NB4 (cell line): ENCODE measurements at regions not wholly inside any gene's neighbourhood (a gene's known extent, or its start where the extent isn't known, plus 50 kb on each side); places are given as distances from the start of the nearest gene placed in this dataset.

ENCODE experiments used
- DNase-seq: peaks from one replicate; pipeline ENCODE4 v3.0.0; 2010; ENCODE audit warnings: low read depth
- H3K4me3 ChIP-seq: one replicate; pipeline ENCODE4 v1.5.1; 2011; ENCODE audit warnings: mild to moderate bottlenecking, low read depth, low read length, moderate library complexity
- CTCF ChIP-seq: IDR thresholded peaks from one replicate; pipeline ENCODE4 v1.5.1; 2012; ENCODE audit warnings: low read depth, low read length
- MAX ChIP-seq: IDR thresholded peaks from 2 replicates; pipeline ENCODE4 v1.6.1; 2011; ENCODE audit warnings: low read depth, low read length
- MYC ChIP-seq: IDR thresholded peaks from 2 replicates; pipeline ENCODE4 v1.6.1; 2011; ENCODE audit warnings: low read depth, low read length
- POLR2A ChIP-seq: IDR thresholded peaks from 2 replicates; pipeline ENCODE4 v1.6.1; 2011; ENCODE audit warnings: mild to moderate bottlenecking; ENCODE audit not compliant: insufficient read length; ENCODE audit errors: extremely low read depth

GRCh38 chr2:4291430-4291829 lies 588.1 kb downstream of the DCDC2C start:
- TF ChIP-seq MYC: no peak
- TF ChIP-seq CTCF: no peak
- TF ChIP-seq POLR2A: no peak
- no peak for TF ChIP-seq MAX
- no peak overlapping the region for H3K4me3 ChIP-seq
- DNase-seq: no peak

GRCh38 chr2:4295680-4296079 lies 592.3 kb downstream of the DCDC2C start:
- no peak overlapping the region for H3K4me3 ChIP-seq
- no peak for DNase-seq
- TF ChIP-seq MAX (no peak), CTCF (no peak), POLR2A (no peak), MYC (no peak)

GRCh38 chr2:4300616-4301015 lies 597.2 kb downstream of the DCDC2C start:
- TF ChIP-seq MYC (no peak), CTCF (no peak), MAX (no peak), POLR2A (no peak)

DNA sequence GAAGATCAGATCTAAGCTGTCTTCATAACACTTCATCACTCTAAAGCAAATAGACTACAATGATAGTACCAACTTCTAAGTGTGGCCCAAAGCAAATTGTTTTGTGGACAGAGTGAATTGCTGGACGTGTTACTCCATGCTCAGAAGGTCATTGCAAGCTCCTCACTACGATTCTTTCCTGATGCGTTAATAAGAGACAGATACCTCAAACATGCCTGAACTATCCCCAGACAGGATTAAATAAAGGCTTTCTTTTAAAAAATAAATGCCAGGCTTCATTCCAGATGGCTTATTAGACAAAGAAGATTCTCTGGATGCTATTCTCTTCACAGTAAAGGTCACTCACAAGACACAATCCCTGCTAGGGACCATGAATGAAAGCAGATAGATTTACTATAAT lies 621.2 kb downstream of the DCDC2C start:
- no peak overlapping the region for H3K4me3 ChIP-seq
- DNase-seq: no peak
- TF ChIP-seq POLR2A (no peak), MAX (no peak), MYC (no peak)

More at GRCh38 chr2:4300616-4301015, 597.2 kb downstream of the DCDC2C start:
- DNase-seq: no peak
- H3K4me3 ChIP-seq: no peak overlapping the region

- no peak overlapping the region for H3K4me3 ChIP-seq
- DNase-seq: no peak
- TF ChIP-seq CTCF (no peak), MYC (no peak), POLR2A (no peak), MAX (no peak)
These were observed 633.5 kb downstream of the DCDC2C start for GRCh38 chr2:4336864-4337263.

GRCh38 chr2:4338345-4338744 lies 635.0 kb downstream of the DCDC2C start:
- TF ChIP-seq POLR2A: no peak
- TF ChIP-seq CTCF: no peak
- no peak for TF ChIP-seq MAX
- no peak for TF ChIP-seq MYC
- no peak overlapping the region for H3K4me3 ChIP-seq
- no peak for DNase-seq
